ENCODE measurements at regions not wholly inside any gene's neighbourhood (a gene's known extent, or its start where the extent isn't known, plus 50 kb on each side); places are given as distances from the start of the nearest gene placed in this dataset.

- Histone ChIP-seq H3K4me3 (replicated peaks in 1 of 3; ENCODE audit: insufficient read depth in 1 of 3, low read depth in 2 of 3, low read length in 3 of 3) (no peak overlapping the region), H3K9me3 (ENCODE audit: low read length) (no peaks in the 10 kb centered on the region), H3K36me3 (replicated peaks in 1 of 2; ENCODE audit: control insufficient read depth in 1 of 2, insufficient read depth in 2 of 2, low read length in 2 of 2) (no peaks in the 10 kb centered on the region), H2AFZ (ENCODE audit: low read length) (no peak overlapping the region), H4K20me1 (ENCODE audit: insufficient read depth, low read length) (no peaks in the 10 kb centered on the region), H3K4me1 (ENCODE audit: insufficient read depth, low read length) (peaks cover 18% of the 10 kb centered on the region; the same call in 1 of the 2 replicates), H3K79me2 (ENCODE audit: insufficient read depth, low read length) (no peaks in the 10 kb centered on the region), H3K27me3 (ENCODE audit: control insufficient read depth in 1 of 2, insufficient read depth in 2 of 2, low read length in 2 of 2) (0 out of 5 replicates have a peak, but pooled peaks cover 0 to 1% of the 10 kb centered on the region in 2 experiments), H3K9ac (ENCODE audit: insufficient read depth, low read depth, low read length) (no peak overlapping the region), H3K4me2 (ENCODE audit: low read depth, low read length) (no peak overlapping the region), H3K27ac (ENCODE audit: extremely low read length, insufficient read depth, low read length) (no peak overlapping the region)
- in situ Hi-C loops (cut with HindIII; ENCODE audit: extremely low pct_ligation_motif_present, low pct_unique_long_range_greater_than_20kb) (no loop called here), intact Hi-C loops (cut with micrococcal nuclease; ENCODE audit: unreplicated experiment) (no loop called here)
- DNase-seq (ENCODE audit: low spot score) = no peak
- TF ChIP-seq CBX5 (CRISPR knock-in tag; IDR thresholded peaks at IDR 0.05; ENCODE audit: borderline replicate concordance) (no peak), NR2F2 (IDR thresholded peaks at IDR 0.05; ENCODE audit: borderline replicate concordance, low read depth) (no peak), ATF5 (CRISPR knock-in tag; IDR thresholded peaks at IDR 0.05; ENCODE audit: low read depth) (no peak), CEBPG (CRISPR knock-in tag; IDR thresholded peaks at IDR 0.05) (no peak), U2AF2 (IDR thresholded peaks at IDR 0.05; ENCODE audit: low read depth, low read length) (no peak), TBX3 (IDR thresholded peaks at IDR 0.05; ENCODE audit: borderline replicate concordance) (no peak), SRSF1 (optimal IDR thresholded peaks at IDR 0.05; ENCODE audit: low read depth, low read length) (no peak)
- TF ChIP-seq, protein P1, sequence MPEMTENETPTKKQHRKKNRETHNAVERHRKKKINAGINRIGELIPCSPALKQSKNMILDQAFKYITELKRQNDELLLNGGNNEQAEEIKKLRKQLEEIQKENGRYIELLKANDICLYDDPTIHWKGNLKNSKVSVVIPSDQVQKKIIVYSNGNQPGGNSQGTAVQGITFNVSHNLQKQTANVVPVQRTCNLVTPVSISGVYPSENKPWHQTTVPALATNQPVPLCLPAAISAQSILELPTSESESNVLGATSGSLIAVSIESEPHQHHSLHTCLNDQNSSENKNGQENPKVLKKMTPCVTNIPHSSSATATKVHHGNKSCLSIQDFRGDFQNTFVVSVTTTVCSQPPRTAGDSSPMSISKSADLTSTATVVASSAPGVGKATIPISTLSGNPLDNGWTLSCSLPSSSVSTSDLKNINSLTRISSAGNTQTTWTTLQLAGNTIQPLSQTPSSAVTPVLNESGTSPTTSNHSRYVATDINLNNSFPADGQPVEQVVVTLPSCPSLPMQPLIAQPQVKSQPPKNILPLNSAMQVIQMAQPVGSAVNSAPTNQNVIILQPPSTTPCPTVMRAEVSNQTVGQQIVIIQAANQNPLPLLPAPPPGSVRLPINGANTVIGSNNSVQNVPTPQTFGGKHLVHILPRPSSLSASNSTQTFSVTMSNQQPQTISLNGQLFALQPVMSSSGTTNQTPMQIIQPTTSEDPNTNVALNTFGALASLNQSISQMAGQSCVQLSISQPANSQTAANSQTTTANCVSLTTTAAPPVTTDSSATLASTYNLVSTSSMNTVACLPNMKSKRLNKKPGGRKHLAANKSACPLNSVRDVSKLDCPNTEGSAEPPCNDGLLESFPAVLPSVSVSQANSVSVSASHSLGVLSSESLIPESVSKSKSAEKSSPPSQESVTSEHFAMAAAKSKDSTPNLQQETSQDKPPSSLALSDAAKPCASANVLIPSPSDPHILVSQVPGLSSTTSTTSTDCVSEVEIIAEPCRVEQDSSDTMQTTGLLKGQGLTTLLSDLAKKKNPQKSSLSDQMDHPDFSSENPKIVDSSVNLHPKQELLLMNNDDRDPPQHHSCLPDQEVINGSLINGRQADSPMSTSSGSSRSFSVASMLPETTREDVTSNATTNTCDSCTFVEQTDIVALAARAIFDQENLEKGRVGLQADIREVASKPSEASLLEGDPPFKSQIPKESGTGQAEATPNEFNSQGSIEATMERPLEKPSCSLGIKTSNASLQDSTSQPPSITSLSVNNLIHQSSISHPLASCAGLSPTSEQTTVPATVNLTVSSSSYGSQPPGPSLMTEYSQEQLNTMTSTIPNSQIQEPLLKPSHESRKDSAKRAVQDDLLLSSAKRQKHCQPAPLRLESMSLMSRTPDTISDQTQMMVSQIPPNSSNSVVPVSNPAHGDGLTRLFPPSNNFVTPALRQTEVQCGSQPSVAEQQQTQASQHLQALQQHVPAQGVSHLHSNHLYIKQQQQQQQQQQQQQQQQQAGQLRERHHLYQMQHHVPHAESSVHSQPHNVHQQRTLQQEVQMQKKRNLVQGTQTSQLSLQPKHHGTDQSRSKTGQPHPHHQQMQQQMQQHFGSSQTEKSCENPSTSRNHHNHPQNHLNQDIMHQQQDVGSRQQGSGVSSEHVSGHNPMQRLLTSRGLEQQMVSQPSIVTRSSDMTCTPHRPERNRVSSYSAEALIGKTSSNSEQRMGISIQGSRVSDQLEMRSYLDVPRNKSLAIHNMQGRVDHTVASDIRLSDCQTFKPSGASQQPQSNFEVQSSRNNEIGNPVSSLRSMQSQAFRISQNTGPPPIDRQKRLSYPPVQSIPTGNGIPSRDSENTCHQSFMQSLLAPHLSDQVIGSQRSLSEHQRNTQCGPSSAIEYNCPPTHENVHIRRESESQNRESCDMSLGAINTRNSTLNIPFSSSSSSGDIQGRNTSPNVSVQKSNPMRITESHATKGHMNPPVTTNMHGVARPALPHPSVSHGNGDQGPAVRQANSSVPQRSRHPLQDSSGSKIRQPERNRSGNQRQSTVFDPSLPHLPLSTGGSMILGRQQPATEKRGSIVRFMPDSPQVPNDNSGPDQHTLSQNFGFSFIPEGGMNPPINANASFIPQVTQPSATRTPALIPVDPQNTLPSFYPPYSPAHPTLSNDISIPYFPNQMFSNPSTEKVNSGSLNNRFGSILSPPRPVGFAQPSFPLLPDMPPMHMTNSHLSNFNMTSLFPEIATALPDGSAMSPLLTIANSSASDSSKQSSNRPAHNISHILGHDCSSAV (CRISPR knock-in tag; IDR thresholded peaks at IDR 0.05; ENCODE audit: borderline replicate concordance) = no peak
- no peak for ATAC-seq
- 17% methylated on average over 5 of the region's 5 CpGs for WGBS (ENCODE audit: low lambda C conversion rate)
- CTCF ChIA-PET (ENCODE audit: low intra/inter-chr PET ratio, low total read pairs) = no interaction called here
- POLR2A ChIA-PET = no interaction called here
- no TSS peak for BruUV-seq (replicated peaks)
- no peak for FAIRE-seq
These were observed 418.0 kb upstream of the OPRM1 start for GRCh38 chr6:153621070-153621469.
